Left ventricle myocardium inferior (tissue), 1 donor: ENCODE measurements at regions not wholly inside any gene's neighbourhood (a gene's known extent, or its start where the extent isn't known, plus 50 kb on each side); places are given as distances from the start of the nearest gene placed in this dataset.
A peak's percentile ranks its signal among the peaks of the same experiment; 100 is the strongest.

Source experiments
- DNase-seq: peaks from one replicate; pipeline ENCODE4 v3.0.0-alpha.2; 2020
- H3K27ac ChIP-seq: fragments of 200-600 bp; replicated peaks from 2 replicates; pipeline ENCODE4 v1.8.0; 2021
- H3K27me3 ChIP-seq: fragments of 200-600 bp; 2 replicates; pipeline ENCODE4 v1.8.0; 2021; ENCODE audit warnings: low read depth
- H3K36me3 ChIP-seq: fragments of 200-600 bp; 2 replicates; pipeline ENCODE4 v1.8.0; 2021
- H3K4me1 ChIP-seq: fragments of 200-600 bp; 2 replicates; pipeline ENCODE4 v1.8.0; 2021
- H3K4me3 ChIP-seq: fragments of 200-600 bp; 2 replicates; pipeline ENCODE4 v1.8.0; 2021; ENCODE audit warnings: mild to moderate bottlenecking, moderate library complexity
- H3K9me3 ChIP-seq: fragments of 200-600 bp; replicated peaks from 2 replicates; pipeline ENCODE4 v1.8.0; 2021
- intact Hi-C: fragments of 100-400 bp; cut with micrococcal nuclease; formaldehyde crosslinking; loops from one replicate; pipeline ENCODE4 v1.11.0; 2022
- TF ChIP-seq, protein P1 (sequence below): fragments of 200-600 bp; IDR thresholded peaks from 2 replicates; pipeline ENCODE4 v1.8.0; 2021; ENCODE audit warnings: antibody characterized with exemption, mild to moderate bottlenecking, borderline replicate concordance
- donor health status: DM: no; HTN: yes; CAD: no; lungs with severe emphysema.

DNA sequence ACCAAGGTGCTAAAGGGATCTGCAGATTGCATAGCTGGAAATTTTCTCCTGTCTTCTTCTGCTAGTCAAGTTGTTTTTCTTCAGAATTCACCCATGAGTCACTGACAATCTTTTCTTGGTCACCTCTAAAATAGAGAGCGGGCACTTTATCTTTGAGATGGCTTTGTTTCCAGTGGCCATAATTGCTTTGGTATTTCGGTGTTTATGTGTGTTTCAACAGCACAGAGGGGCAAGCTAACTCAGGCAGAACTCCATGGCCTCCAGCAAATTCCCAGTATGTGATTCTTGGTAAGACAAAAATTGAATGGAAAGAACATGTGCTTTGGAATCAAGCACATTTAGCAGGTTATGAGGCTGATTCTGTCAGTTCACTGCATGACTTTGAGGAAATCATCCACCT, 656.8 kb downstream of the VRK1 start:
- Histone ChIP-seq H3K4me3 (no peak overlapping the region), H3K27me3 (peaks cover 50% of the 10 kb centered on the region), H3K9me3 (no peaks in the 10 kb centered on the region), H3K4me1 (no peaks in the 10 kb centered on the region), H3K36me3 (no peaks in the 10 kb centered on the region), H3K27ac (no peak overlapping the region)
- TF ChIP-seq, protein P1, sequence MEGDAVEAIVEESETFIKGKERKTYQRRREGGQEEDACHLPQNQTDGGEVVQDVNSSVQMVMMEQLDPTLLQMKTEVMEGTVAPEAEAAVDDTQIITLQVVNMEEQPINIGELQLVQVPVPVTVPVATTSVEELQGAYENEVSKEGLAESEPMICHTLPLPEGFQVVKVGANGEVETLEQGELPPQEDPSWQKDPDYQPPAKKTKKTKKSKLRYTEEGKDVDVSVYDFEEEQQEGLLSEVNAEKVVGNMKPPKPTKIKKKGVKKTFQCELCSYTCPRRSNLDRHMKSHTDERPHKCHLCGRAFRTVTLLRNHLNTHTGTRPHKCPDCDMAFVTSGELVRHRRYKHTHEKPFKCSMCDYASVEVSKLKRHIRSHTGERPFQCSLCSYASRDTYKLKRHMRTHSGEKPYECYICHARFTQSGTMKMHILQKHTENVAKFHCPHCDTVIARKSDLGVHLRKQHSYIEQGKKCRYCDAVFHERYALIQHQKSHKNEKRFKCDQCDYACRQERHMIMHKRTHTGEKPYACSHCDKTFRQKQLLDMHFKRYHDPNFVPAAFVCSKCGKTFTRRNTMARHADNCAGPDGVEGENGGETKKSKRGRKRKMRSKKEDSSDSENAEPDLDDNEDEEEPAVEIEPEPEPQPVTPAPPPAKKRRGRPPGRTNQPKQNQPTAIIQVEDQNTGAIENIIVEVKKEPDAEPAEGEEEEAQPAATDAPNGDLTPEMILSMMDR: no peak
- DNase-seq: no peak
- intact Hi-C loops: no loop called here

DNA sequence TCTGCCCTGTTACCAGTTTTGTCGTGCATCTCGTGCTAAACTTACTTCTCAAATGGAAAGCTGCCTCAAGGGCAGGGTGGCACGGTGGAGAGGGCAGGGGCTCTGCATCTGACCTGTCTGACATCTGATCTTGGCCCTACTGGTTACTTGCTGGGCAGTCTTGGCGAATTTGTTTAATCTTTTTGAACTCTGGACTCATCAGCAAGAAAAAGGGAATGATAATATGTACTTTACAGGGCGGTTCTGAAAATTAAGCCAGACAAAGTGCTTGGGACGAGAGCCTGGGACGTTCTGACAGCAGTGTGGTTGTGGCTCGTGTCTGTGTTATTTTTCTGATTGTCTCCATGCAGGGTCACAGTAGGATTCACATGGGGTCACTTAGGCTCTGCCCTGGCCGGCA, 659.3 kb downstream of the VRK1 start:
- peaks cover 67% of the 10 kb centered on the region for H3K27me3 ChIP-seq
- no peaks in the 10 kb centered on the region for H3K36me3 ChIP-seq
- DNase-seq: no peak

DNA sequence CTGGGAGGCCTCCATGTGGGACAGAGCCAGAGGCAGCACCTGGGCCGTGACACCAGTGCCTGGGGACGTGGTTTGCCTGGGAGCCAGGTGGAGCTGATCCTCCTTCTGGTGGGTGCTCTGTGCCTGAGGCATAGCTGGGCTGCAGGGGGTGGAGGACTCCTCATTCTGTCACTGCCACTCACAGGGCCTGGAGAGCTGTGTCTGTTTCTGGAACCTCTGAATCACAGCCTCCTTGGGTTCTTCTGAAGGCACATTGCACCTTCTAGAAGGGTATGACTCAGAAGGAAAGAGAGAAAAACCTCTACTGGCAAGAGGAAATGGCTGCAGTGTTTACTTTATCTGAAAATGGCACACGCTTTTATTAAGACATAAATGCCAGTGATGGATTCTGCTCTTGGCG, 659.8 kb downstream of the VRK1 start:
- TF ChIP-seq, protein P1: no peak
- no peak overlapping the region for H3K27ac ChIP-seq
- intact Hi-C loops: no loop called here

More for the DNA sequence above, 659.3 kb downstream of the VRK1 start:
- TF ChIP-seq, protein P1: no peak
- Histone ChIP-seq H3K4me3 (no peak overlapping the region), H3K4me1 (no peaks in the 10 kb centered on the region), H3K9me3 (peaks cover 2% of the 10 kb centered on the region), H3K27ac (no peak overlapping the region)
- intact Hi-C loops: no loop called here

DNA sequence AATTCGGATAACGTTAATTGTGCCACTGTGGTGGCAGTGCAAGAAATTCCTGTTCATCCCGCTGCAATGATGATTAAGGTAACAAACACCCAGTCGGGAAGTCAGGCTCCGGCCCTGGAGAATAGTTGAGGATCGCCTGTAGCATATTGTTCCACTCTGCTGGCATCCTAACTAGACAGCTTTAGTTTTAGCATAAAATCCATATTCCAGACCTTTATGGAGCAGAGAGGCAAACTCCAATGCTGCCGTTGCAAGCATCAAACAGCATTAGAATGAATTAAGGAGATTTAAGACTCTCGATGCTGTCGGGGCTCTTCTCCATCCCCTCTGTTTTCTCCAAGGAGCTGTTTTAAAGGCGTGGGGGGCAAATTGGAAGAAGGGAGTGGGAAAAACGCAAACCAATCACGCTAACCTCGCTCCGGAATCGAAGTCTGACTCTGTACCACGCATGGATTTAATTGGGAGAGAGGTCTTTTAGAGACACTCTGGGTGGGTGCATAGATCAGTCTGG, 660.4 kb downstream of the VRK1 start:
- Histone ChIP-seq H3K9me3 (peaks cover 14% of the 10 kb centered on the region), H3K27ac (no peak overlapping the region), H3K4me1 (no peaks in the 10 kb centered on the region), H3K27me3 (peaks cover 67% of the 10 kb centered on the region), H3K36me3 (no peaks in the 10 kb centered on the region), H3K4me3 (no peak overlapping the region)
- TF ChIP-seq, protein P1: no peak
- intact Hi-C loops: no loop called here
- DNase-seq: no peak

More for the DNA sequence above, 659.8 kb downstream of the VRK1 start:
- H3K27me3 ChIP-seq: peaks cover 67% of the 10 kb centered on the region
- H3K9me3 ChIP-seq: peaks cover 7% of the 10 kb centered on the region
- H3K36me3 ChIP-seq: no peaks in the 10 kb centered on the region
- DNase-seq: no peak
- H3K4me3 ChIP-seq: no peak overlapping the region
- no peaks in the 10 kb centered on the region for H3K4me1 ChIP-seq

DNA sequence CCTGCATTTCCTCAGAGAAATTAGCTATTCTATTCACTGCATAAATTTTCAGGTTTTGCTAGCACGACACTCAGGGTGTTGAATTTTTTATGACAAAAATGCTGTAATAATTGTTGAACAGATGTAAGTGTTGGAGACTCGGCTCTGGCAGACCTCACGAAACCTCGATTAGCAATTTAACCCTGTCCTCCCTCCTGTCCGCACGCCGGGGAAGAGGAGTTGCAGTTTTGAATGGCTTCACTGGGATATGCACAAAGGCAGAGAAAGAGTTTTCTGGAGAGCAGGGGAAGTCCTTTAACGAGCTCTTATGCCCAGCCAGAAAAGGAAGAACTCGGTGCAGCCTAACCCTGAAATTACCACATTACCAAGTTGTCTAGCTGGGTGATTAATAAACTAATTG, 661.1 kb downstream of the VRK1 start:
- TF ChIP-seq, protein P1: no peak
- no peaks in the 10 kb centered on the region for H3K36me3 ChIP-seq

More for the DNA sequence above, 661.1 kb downstream of the VRK1 start:
- H3K27me3 ChIP-seq: peaks cover 67% of the 10 kb centered on the region
- peaks cover 18% of the 10 kb centered on the region for H3K9me3 ChIP-seq
- DNase-seq: no peak
- no peaks in the 10 kb centered on the region for H3K4me1 ChIP-seq
- no peak overlapping the region for H3K27ac ChIP-seq
- peak overlapping the region; percentile 53 for H3K4me3 ChIP-seq
- intact Hi-C loops: no loop called here
